ENCODE measurements at regions not wholly inside any gene's neighbourhood (a gene's known extent, or its start where the extent isn't known, plus 50 kb on each side); places are given as distances from the start of the nearest gene placed in this dataset.

- no peaks in the 10 kb centered on the region for H3K9me2 ChIP-seq (replicated peaks; ENCODE audit: insufficient read depth, low read length)
These were observed 1355.6 kb downstream of the FAM133A start for GRCh38 chrX:95029571-95029970.

GRCh38 chrX:95040104-95040503 is 1366.1 kb downstream of the FAM133A start:
- Histone ChIP-seq H3K79me2 (ENCODE audit: low read length) (no peaks in the 10 kb centered on the region), H3K4me1 (ENCODE audit: low read length) (no peaks in the 10 kb centered on the region), H3K4me3 (ENCODE audit: low read length) (no peak overlapping the region), H3K27me3 (ENCODE audit: low read length) (no peaks in the 10 kb centered on the region), H2AFZ (ENCODE audit: low read length) (peak overlapping the region; percentile 54; the same call in 1 of the 2 replicates), H3K9me2 (replicated peaks; ENCODE audit: insufficient read depth, low read length) (no peaks in the 10 kb centered on the region), H3K9ac (ENCODE audit: low read length) (no peak overlapping the region), H3K36me3 (ENCODE audit: insufficient read depth, low read length) (no peaks in the 10 kb centered on the region), H4K20me1 (ENCODE audit: insufficient read depth, low read depth, low read length) (no peaks in the 10 kb centered on the region), H3K9me3 (ENCODE audit: low read length) (peaks cover 33% of the 10 kb centered on the region), H3K27ac (ENCODE audit: low read length) (no peak overlapping the region), H3K4me2 (ENCODE audit: low read depth, low read length, poor library complexity, severe bottlenecking) (peak overlapping the region; percentile 35)
- no peak for DNase-seq

More at GRCh38 chrX:95029571-95029970, 1355.6 kb downstream of the FAM133A start:
- no peaks in the 10 kb centered on the region for H4K20me1 ChIP-seq (ENCODE audit: insufficient read depth, low read depth, low read length)
- H3K4me3 ChIP-seq (ENCODE audit: low read length): no peak overlapping the region
- H3K27me3 ChIP-seq (ENCODE audit: low read length): no peaks in the 10 kb centered on the region
- no peak overlapping the region for H2AFZ ChIP-seq (ENCODE audit: low read length)
- no peak overlapping the region for H3K27ac ChIP-seq (ENCODE audit: low read length)
- H3K9me3 ChIP-seq (ENCODE audit: low read length): peaks cover 13% of the 10 kb centered on the region
- H3K9ac ChIP-seq (ENCODE audit: low read length): no peak overlapping the region
- no peak for DNase-seq
- H3K4me2 ChIP-seq (ENCODE audit: low read depth, low read length, poor library complexity, severe bottlenecking): no peak overlapping the region
- no peaks in the 10 kb centered on the region for H3K79me2 ChIP-seq (ENCODE audit: low read length)
- no peaks in the 10 kb centered on the region for H3K36me3 ChIP-seq (ENCODE audit: insufficient read depth, low read length)
- H3K4me1 ChIP-seq (ENCODE audit: low read length): no peaks in the 10 kb centered on the region

GRCh38 chrX:95044331-95044730 is 1370.3 kb downstream of the FAM133A start:
- Histone ChIP-seq H2AFZ (ENCODE audit: low read length) (no peak overlapping the region), H3K9ac (ENCODE audit: low read length) (no peak overlapping the region), H3K9me3 (ENCODE audit: low read length) (peaks cover 32% of the 10 kb centered on the region), H3K27ac (ENCODE audit: low read length) (no peak overlapping the region), H3K4me1 (ENCODE audit: low read length) (no peaks in the 10 kb centered on the region), H3K79me2 (ENCODE audit: low read length) (no peaks in the 10 kb centered on the region), H3K27me3 (ENCODE audit: low read length) (no peaks in the 10 kb centered on the region), H4K20me1 (ENCODE audit: insufficient read depth, low read depth, low read length) (no peaks in the 10 kb centered on the region), H3K9me2 (replicated peaks; ENCODE audit: insufficient read depth, low read length) (no peaks in the 10 kb centered on the region), H3K4me2 (ENCODE audit: low read depth, low read length, poor library complexity, severe bottlenecking) (no peak overlapping the region), H3K36me3 (ENCODE audit: insufficient read depth, low read length) (no peaks in the 10 kb centered on the region), H3K4me3 (ENCODE audit: low read length) (no peak overlapping the region)
- no peak for DNase-seq

DNA sequence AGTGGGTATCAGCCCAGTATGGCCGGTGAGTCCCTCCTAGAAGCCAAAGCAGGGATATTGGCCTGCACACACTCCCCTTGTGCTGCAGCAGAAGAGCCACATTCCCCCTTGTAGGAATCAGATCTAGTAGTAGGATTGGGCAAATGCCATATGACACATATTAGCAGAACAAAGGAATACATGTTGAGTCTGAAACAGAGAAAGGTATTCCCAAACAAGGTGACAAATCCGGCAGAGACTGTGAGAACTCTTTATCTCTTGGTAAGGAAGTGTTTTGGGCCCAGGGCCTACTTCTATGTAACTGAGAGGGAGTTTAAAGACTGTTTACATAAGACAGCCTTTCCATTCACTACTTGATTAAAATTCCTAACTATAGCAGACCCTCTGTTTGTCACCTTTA is 1382.0 kb downstream of the FAM133A start:
- DNase-seq: no peak
- Histone ChIP-seq H3K4me3 (ENCODE audit: low read length) (no peak overlapping the region), H3K9me2 (replicated peaks; ENCODE audit: insufficient read depth, low read length) (no peaks in the 10 kb centered on the region), H3K4me1 (ENCODE audit: low read length) (no peaks in the 10 kb centered on the region), H2AFZ (ENCODE audit: low read length) (no peak overlapping the region), H4K20me1 (ENCODE audit: insufficient read depth, low read depth, low read length) (no peaks in the 10 kb centered on the region), H3K4me2 (ENCODE audit: low read depth, low read length, poor library complexity, severe bottlenecking) (no peak overlapping the region), H3K79me2 (ENCODE audit: low read length) (no peaks in the 10 kb centered on the region), H3K27me3 (ENCODE audit: low read length) (no peaks in the 10 kb centered on the region), H3K9ac (ENCODE audit: low read length) (no peak overlapping the region), H3K9me3 (ENCODE audit: low read length) (peaks cover 3% of the 10 kb centered on the region; the same call in 1 of the 2 replicates), H3K36me3 (ENCODE audit: insufficient read depth, low read length) (no peaks in the 10 kb centered on the region), H3K27ac (ENCODE audit: low read length) (no peak overlapping the region)

- Histone ChIP-seq H3K4me3 (ENCODE audit: low read length) (no peak overlapping the region), H3K9ac (ENCODE audit: low read length) (no peak overlapping the region), H3K27me3 (ENCODE audit: low read length) (no peaks in the 10 kb centered on the region), H3K36me3 (ENCODE audit: insufficient read depth, low read length) (no peaks in the 10 kb centered on the region), H3K9me3 (ENCODE audit: low read length) (no peaks in the 10 kb centered on the region; the same call in 1 of the 2 replicates), H4K20me1 (ENCODE audit: insufficient read depth, low read depth, low read length) (no peaks in the 10 kb centered on the region), H3K79me2 (ENCODE audit: low read length) (no peaks in the 10 kb centered on the region), H3K4me1 (ENCODE audit: low read length) (no peaks in the 10 kb centered on the region), H3K9me2 (replicated peaks; ENCODE audit: insufficient read depth, low read length) (no peaks in the 10 kb centered on the region), H3K27ac (ENCODE audit: low read length) (no peak overlapping the region), H3K4me2 (ENCODE audit: low read depth, low read length, poor library complexity, severe bottlenecking) (no peak overlapping the region), H2AFZ (ENCODE audit: low read length) (no peak overlapping the region)
- DNase-seq: peak; percentile 53
These were observed 1382.9 kb downstream of the FAM133A start for GRCh38 chrX:95056901-95057300.

GRCh38 chrX:95057341-95057740 is 1383.3 kb downstream of the FAM133A start:
- no peaks in the 10 kb centered on the region for H3K27me3 ChIP-seq (ENCODE audit: low read length)
- H4K20me1 ChIP-seq (ENCODE audit: insufficient read depth, low read depth, low read length): no peaks in the 10 kb centered on the region
- no peak overlapping the region for H3K4me3 ChIP-seq (ENCODE audit: low read length)
- H3K27ac ChIP-seq (ENCODE audit: low read length): no peak overlapping the region
- H3K4me1 ChIP-seq (ENCODE audit: low read length): no peaks in the 10 kb centered on the region
- no peaks in the 10 kb centered on the region; the same call in 1 of the 2 replicates for H3K9me3 ChIP-seq (ENCODE audit: low read length)
- no peaks in the 10 kb centered on the region for H3K79me2 ChIP-seq (ENCODE audit: low read length)
- no peak overlapping the region for H2AFZ ChIP-seq (ENCODE audit: low read length)
- no peak overlapping the region for H3K9ac ChIP-seq (ENCODE audit: low read length)
- H3K36me3 ChIP-seq (ENCODE audit: insufficient read depth, low read length): no peaks in the 10 kb centered on the region
- DNase-seq: no peak
- no peak overlapping the region for H3K4me2 ChIP-seq (ENCODE audit: low read depth, low read length, poor library complexity, severe bottlenecking)
- no peaks in the 10 kb centered on the region for H3K9me2 ChIP-seq (replicated peaks; ENCODE audit: insufficient read depth, low read length)

- no peaks in the 10 kb centered on the region for H3K4me1 ChIP-seq (ENCODE audit: low read length)
- no peak overlapping the region for H3K27ac ChIP-seq (ENCODE audit: low read length)
- H3K79me2 ChIP-seq (ENCODE audit: low read length): no peaks in the 10 kb centered on the region
- no peaks in the 10 kb centered on the region; the same call in 1 of the 2 replicates for H3K9me3 ChIP-seq (ENCODE audit: low read length)
- no peaks in the 10 kb centered on the region for H3K9me2 ChIP-seq (replicated peaks; ENCODE audit: insufficient read depth, low read length)
- H3K36me3 ChIP-seq (ENCODE audit: insufficient read depth, low read length): no peaks in the 10 kb centered on the region
- no peak overlapping the region for H3K4me2 ChIP-seq (ENCODE audit: low read depth, low read length, poor library complexity, severe bottlenecking)
- no peaks in the 10 kb centered on the region for H4K20me1 ChIP-seq (ENCODE audit: insufficient read depth, low read depth, low read length)
- no peaks in the 10 kb centered on the region for H3K27me3 ChIP-seq (ENCODE audit: low read length)
- no peak overlapping the region for H2AFZ ChIP-seq (ENCODE audit: low read length)
- H3K9ac ChIP-seq (ENCODE audit: low read length): no peak overlapping the region
- no peak for DNase-seq
- no peak overlapping the region for H3K4me3 ChIP-seq (ENCODE audit: low read length)
These were observed 1384.8 kb downstream of the FAM133A start for GRCh38 chrX:95058815-95059214.

GRCh38 chrX:95059909-95060308 is 1385.9 kb downstream of the FAM133A start:
- DNase-seq: no peak
- Histone ChIP-seq H3K36me3 (ENCODE audit: insufficient read depth, low read length) (no peaks in the 10 kb centered on the region), H3K9me2 (replicated peaks; ENCODE audit: insufficient read depth, low read length) (no peaks in the 10 kb centered on the region), H4K20me1 (ENCODE audit: insufficient read depth, low read depth, low read length) (no peaks in the 10 kb centered on the region), H3K79me2 (ENCODE audit: low read length) (no peaks in the 10 kb centered on the region), H2AFZ (ENCODE audit: low read length) (no peak overlapping the region), H3K4me3 (ENCODE audit: low read length) (no peak overlapping the region), H3K4me1 (ENCODE audit: low read length) (no peaks in the 10 kb centered on the region), H3K27ac (ENCODE audit: low read length) (no peak overlapping the region), H3K27me3 (ENCODE audit: low read length) (no peaks in the 10 kb centered on the region), H3K9ac (ENCODE audit: low read length) (no peak overlapping the region), H3K4me2 (ENCODE audit: low read depth, low read length, poor library complexity, severe bottlenecking) (no peak overlapping the region), H3K9me3 (ENCODE audit: low read length) (no peaks in the 10 kb centered on the region)

DNA sequence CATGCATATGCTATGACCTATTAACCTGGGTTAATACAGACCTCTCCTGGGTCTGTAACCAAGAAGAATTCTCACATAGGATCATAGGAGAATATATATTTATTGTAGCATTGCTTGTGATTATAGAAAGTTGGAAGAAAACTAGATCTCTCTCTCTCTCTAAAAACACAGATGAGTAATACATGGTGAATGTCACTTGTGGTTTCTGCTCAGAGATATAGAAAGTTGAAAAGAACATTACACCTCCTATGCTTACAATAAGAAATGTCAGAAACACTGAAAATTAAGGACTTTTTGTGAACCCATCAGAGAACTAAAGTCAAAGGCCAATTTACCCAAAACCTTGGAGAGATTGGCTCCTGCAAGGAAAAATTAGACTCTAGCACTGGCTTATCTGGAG is 1389.5 kb downstream of the FAM133A start:
- Histone ChIP-seq H3K27ac (ENCODE audit: low read length) (no peak overlapping the region), H4K20me1 (ENCODE audit: insufficient read depth, low read depth, low read length) (no peaks in the 10 kb centered on the region), H3K36me3 (ENCODE audit: insufficient read depth, low read length) (no peaks in the 10 kb centered on the region), H3K9me2 (replicated peaks; ENCODE audit: insufficient read depth, low read length) (no peaks in the 10 kb centered on the region), H2AFZ (ENCODE audit: low read length) (no peak overlapping the region), H3K4me1 (ENCODE audit: low read length) (no peaks in the 10 kb centered on the region), H3K9me3 (ENCODE audit: low read length) (no peaks in the 10 kb centered on the region; the same call in none of the 2 replicates), H3K4me2 (ENCODE audit: low read depth, low read length, poor library complexity, severe bottlenecking) (no peak overlapping the region), H3K27me3 (ENCODE audit: low read length) (no peaks in the 10 kb centered on the region), H3K79me2 (ENCODE audit: low read length) (no peaks in the 10 kb centered on the region), H3K9ac (ENCODE audit: low read length) (no peak overlapping the region), H3K4me3 (ENCODE audit: low read length) (no peak overlapping the region)
- DNase-seq: no peak
